CD4-positive, alpha-beta T cell treated with Interleukin-17A for 1 hour (primary cell): ENCODE measurements at regions not wholly inside any gene's neighbourhood (a gene's known extent, or its start where the extent isn't known, plus 50 kb on each side); places are given as distances from the start of the nearest gene placed in this dataset.
"Not testable (repeated sequence)": the region's sequence is repeated elsewhere in the genome, so short reads cannot be mapped to it uniquely, and the experiment has no call there.

Experiments used
- DNase-seq: peaks from one replicate; pipeline ENCODE4 v3.0.0-alpha.2; 2020

DNA sequence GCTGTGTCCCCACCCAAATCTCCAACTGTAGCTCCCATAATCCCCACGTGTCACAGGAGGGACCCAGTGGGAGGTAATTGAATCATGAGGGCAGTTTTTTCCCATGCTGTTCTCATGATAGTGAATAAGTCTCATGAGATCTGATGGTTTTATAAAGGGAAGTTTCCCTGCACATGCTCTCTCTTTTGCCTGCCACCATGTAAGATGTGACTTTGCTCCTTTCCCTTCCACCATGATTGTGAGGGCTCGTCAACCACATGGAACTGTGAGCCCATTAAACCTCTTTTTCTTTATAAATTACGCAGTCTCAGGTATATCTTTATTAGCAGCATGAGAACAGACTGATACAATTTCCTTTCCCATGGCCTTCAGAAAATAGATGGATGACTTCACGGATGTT is 76.8 kb upstream of the ATP8B1 start:
- not testable (repeated sequence) for DNase-seq

DNA sequence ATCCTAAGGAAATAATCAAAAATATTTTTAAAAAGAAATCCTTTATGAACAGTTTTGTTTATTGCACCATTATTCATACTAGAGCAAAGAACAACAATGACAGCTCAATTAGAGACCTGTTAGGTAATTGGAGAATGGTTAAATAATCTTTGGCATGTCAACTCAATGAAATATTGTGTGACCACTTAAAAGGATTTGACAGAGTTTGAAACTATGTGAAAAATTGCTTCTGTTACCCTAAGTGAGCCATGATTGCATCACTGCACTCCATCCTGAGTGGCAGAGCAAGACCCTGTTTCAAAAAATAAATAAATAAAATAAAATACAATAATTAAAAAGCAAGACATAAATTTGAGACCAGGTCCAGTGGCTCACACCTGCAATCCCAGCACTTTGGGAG is 66.1 kb upstream of the ATP8B1 start:
- no peak for DNase-seq

DNA sequence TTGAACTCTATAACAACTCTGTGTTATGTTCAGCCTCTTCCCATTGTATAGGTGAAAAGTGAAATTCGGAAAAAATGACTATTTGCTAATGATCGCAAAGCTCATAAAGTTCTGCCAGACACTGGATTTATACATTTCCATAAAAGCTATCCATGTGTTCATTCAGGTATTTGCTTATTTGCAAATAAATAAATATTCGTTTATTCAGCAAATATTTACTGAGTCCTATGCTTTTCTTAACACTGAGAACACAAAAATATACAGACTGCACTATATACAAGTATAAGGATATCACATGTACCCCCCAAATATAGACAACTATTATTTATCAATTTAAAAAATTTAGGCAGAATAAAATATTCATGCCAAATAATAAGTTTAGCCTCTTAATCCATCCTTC is 63.2 kb upstream of the ATP8B1 start:
- no peak for DNase-seq

DNA sequence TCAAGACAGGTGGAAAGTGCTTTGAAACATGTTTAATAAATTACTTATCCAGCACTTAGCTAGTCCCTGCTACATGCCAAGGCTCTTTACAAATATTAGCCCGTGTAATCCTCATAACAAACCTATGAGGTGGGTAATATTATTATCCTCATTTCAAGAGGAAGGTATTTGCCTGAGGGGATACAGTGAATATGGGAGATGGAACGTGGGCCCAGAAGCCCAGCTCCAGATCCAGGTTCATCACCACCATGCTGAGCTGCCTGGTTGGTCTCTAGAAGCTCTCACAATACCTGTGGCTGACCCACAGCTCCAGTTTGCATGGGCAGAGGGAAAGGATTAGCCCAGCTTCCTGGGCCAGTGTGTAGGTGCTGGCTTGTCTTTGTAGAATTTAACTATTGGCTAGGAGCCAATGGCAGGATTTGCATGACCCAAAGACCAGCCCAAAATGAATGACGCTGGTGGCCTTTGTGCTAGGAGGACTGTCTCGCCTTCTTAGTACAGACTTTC is 61.6 kb upstream of the ATP8B1 start:
- no peak for DNase-seq

DNA sequence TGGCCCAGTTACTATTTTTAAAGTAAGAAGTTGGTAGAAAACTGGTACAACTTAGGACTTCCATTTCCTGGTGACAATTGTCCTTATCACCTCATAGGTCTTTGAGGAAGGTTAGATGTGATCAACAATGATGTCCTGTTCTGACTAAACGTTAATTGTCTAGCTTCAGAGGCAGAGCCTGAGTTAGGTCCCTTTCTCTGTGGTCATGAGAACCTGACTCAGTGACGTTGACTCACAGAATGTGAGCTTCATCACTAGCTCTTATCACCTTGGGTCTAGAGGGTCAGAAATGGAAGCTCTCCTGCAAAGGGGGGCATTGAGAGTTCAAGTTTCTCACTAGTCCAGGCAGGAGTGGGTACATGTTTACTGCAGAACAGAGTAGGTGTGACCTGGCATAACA is 60.6 kb upstream of the ATP8B1 start:
- DNase-seq: no peak

DNA sequence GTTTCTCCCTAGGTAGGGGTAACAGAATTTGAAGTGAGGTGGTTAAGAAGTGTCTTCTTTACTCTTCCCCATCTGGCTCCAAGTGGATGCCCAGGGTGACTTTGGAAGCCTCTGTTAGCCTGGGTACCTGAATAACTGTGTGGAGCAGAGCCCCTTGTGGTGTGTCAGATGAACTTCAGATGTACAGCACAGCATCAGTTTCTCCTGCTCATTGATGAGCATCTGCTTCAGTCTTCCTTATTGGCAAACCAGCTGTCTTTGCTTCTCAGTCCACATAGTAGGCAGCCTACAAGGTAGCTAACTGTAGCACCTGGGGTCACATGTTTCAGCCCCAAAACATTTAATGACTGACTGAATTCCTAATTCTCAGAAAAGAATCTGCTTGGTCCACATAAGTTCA is 56.2 kb upstream of the ATP8B1 start:
- no peak for DNase-seq

DNA sequence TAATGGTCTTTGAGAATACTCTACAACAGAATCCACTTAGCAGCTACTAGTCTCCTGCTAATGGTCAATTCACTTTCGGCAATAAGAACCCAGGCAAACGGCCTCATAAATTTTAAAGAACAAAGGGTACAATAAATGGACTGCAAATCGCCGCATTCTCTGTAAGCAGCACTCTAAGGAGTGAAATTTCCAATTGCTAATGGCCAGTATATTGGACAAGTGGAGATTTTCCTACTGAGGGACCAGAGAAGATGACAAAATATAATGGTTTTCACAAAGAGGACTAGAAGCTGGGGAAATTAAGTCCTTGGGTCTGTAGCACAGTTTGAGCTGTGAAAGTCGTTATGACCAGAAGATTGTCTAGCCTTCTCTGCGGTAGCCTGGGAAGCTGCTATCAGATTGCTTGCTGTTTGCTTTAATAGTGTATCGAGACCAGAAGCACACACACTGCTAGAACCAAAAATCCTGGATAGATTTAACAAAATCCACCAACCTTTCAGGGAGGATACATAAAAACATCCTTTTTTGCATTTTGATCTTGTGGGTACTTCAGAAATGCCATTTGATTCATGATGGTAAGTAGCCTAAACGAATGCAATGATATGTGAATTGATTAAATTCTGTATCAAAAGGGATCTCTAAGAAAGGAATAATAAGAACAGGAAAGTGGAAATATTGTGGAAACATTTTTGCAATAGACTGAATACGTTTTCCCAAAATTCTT is 53.6 kb upstream of the ATP8B1 start:
- DNase-seq: no peak

DNA sequence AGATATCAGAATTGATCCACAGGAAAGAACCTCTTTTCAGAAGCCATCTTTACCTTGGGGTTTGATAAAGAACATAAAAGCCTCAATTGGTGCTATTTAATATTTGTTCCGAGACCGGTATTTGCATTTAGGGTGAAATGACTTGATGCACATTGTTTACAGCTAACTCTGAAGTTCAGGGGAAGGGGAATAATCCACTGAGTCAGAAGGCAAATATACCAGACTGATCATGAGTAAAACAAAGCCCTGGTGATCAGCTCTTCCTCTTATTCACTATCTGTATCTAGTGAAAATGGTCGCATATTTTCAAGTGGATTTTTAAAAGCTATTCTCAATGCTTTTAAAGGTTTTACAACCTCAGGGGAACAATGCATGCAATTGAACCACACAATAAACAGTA is 53.0 kb upstream of the ATP8B1 start:
- no peak for DNase-seq

DNA sequence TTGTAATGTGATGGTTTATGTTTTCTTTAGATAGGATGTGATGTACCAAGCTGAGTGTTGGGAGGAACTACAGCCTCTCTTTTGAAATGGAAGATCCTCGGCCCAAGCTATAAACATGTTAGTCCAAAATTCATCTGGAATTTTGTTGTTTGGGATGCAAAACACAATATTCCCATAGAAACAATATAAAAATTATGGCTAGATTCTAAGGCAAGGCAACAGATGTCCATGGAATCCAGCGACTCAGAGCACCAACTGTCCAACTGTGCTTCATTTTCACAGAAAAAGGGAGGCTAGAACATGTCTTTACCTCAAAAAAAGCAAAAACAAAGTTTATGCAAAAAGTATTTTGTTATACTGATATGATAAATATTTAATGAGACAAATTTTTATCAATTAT is 52.4 kb upstream of the ATP8B1 start:
- no peak for DNase-seq

DNA sequence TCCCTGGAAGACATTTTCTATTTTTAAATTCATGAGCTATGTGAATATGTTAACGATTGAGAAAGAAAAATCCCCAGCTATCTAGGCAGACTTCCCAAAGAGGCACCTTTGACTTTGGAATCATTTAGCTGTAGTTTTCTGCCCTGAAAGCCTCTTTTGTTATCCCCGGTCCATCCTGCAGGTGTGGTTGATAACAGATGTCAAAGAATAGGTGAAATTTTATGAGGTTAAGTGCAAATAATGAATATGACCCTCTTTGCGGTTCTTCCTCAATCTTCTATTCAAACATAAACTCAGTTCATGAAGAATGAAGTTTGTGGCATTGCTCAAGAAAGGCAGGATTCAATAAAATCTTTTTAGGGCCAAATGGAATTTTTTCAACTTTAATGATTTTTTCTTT is 51.6 kb upstream of the ATP8B1 start:
- DNase-seq: no peak

DNA sequence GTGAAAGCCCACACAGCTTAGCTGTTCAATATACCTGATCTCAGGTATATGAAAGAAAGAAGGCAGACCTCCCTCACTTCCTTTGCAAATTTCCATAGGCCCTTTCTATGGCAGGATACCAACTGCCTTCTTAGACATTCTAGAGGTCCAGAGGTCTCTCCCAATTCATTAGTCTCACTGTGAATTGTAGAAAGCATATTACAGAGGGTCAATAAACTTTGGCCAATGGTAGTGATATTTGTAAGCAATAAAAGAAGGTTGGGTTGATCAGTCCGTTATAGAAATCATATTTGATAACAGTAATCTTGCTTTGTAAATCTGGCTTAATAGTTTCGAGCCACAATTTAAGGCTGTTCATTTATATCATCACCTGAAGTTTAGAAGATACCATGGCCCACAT is 50.7 kb upstream of the ATP8B1 start:
- DNase-seq: no peak

DNA sequence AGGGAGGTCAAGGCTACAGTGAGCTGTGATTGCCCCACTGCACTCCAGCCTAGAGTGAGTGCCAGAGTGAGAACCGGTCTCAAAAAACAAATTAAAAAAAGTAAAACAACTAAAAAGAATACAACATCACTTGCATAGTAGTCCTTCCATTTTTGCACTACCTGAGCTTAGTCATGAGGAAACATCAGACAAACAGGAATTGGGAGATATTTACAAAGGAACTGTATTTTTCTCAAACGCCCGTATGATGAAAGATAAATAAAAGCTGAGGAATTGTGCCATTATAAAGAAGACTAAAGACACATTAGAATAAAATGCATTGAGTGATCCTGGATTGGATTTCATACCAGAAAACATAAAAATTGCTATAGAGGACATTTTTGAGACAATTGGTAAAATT is 50.0 kb upstream of the ATP8B1 start:
- no peak for DNase-seq
